Endometrium (tissue), 2 donors: ENCODE measurements at regions not wholly inside any gene's neighbourhood (a gene's known extent, or its start where the extent isn't known, plus 50 kb on each side); places are given as distances from the start of the nearest gene placed in this dataset.

ENCODE experiments used
- FAIRE-seq: peaks from 2 replicates; lab custom pipeline; 2012; peaks lifted over from hg19 to GRCh38; lab: Jason Lieb, UNC
- donor health status: control.
- donor health status: control.

GRCh38 chrX:145178268-145178667, 69.0 kb upstream of the SPANXN1 start:
- no peak for FAIRE-seq

- FAIRE-seq: peak; percentile 15
Observed at GRCh38 chrX:145190801-145191389, 56.4 kb upstream of the SPANXN1 start.
